NCI-H526 (cell line): ENCODE measurements at regions not wholly inside any gene's neighbourhood (a gene's known extent, or its start where the extent isn't known, plus 50 kb on each side); places are given as distances from the start of the nearest gene placed in this dataset.
A peak's percentile ranks its signal among the peaks of the same experiment; 100 is the strongest.
"Not testable (repeated sequence)": the region's sequence is repeated elsewhere in the genome, so short reads cannot be mapped to it uniquely, and the experiment has no call there.

Source experiments
- DNase-seq, 2 experiments: peaks; one replicate each; lab custom pipeline; 2025; lab: John Stamatoyannopoulos, UW

DNA sequence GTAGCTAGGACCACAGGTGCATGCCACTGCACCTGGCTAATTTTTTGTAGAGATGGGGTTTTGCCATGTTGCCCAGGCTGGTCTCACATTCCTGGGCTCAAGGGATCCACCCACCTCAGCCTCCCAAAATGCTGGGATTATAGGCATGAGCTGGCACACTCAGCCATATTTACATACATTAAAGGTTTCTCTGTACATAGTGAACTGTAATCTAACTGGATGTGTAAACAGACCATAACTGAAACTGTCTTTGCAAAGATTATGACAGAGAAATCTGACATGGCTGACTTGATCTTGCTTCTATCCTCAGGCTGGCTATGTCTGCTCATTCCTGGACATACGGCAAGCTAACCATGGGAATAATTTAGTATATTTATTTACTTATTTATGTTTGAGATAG, 139.2 kb upstream of the XPO1 start:
- DNase-seq: no peak

DNA sequence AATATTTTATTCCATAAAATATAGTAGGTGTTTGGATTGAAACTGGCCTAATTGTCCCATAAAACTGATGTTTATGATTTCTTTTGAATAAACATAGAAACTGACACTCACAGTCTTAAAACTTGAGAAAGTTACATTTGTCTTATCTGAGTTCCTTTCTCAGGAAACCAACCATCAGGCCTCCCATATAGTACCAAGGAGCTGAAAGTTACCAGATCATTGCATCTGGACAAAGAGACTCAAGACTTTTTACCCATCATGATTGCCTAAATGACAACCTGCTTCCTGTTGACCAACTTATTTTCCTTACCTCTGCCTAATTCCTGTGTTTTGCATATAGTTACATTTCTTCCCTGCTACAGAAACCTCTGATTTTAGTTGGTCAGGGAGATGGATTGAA, 137.0 kb upstream of the XPO1 start:
- no peak for DNase-seq

DNA sequence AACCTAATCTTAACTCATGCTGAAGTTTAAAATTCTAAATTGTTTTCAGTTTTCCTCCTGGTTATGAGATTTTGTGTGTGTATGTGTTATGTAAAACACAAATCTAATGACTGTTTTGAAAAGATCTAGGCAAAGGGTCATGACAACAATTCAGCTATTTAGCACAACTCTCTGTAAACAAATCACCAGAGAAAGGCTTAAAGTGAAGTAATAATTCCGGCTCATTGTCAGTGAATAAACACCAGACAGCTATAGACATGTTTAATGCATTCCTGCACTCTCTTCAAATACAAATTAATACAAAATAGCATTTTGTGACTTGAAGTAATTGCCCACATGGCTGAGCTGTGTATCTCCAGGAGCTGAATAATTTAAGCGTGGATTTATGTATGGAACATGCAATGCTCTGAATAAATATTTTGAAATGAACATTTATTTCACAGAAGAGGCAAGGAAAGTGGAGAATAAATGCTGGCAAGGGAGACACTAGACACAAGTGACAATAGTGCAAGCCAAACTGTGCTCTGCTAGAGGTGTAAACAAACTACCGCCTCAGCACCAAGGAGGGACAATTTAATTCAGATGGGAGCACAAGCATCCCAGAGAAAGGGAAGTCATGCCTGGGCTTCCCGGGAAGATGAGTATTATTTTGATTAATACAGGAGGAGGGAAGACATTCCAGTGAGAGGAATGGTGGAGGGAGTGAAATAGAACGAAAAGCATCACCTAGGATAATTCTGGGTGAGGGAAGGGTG, 133.6 kb upstream of the XPO1 start:
- DNase-seq: no peak

DNA sequence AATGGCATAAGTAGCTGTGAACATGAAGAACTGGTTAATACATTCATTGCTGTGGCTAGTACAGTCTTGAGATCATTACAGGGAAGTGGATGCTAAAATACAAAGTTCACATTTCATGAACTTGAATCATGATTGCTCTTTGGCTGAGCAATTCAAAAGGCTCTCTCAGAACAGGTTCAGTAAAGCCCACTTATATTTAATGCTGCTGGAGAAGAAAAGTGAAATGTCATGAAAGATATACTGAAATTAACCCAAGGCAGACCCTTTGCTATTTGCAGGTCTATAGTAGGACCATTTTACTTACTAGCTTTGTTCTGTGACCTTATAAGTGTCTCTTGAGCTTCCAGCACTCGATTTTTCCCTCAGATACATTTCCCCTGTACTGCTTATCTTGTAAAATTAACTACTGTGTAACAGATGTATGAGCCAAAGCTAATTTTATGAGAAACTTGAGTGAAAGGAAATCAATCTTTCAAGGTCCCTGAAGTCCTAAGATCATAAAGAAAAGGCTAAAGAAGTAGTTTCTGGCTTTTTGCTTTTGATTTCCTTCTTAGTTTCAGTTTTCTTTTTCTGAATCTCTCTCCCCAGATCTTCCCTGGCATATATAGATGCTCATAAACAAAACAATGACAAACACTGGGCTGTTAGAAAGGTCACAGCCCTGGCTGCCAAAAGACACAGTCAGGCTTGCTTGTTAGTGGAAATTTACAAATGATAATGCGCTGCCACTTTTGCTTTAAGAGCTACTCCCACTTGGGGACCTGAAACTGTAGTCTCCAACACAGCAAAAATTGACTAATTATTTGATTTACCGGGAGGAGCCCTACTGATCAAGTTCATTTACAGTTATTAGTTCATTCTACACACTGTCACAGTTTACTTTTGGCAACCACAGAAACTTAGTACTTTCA, 132.7 kb upstream of the XPO1 start:
- DNase-seq: no peak

DNA sequence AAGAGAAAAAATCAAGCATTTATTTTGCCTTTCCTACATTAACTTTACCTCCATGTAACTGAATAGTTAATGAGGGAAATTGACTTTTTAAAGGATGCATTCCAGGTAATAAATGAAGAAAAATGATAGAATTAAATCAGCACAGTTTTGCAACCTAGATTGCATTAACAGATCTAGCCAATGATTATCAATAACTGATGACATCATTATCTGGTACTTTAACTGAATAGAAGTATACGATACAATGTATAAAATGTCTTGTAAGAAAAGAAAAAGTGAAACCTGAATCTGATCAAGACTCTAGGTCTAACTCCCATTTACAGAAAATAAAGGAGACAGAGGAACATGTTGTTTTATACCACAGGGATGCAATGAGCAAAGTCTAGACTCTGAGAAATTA, 126.0 kb upstream of the XPO1 start:
- DNase-seq: no peak

DNA sequence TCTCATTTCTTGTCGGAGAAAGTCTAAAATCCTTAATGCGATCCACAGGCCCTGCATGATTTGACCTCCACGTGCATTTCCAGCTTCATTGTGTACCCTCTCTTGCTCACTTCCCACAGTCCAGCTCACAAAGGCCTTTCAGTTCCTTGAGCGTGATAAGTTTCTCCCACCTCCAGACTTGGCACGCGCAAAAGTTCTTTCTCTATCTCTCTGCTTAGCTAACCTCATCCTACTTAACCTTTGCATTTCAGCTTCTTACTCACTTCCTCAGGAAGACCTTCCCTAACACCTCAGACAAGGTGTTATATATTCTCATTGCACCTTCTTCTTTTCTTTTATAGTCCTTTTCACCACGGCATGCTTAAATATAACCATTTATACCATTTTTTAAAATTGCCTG, 124.8 kb upstream of the XPO1 start:
- no peak for DNase-seq

DNA sequence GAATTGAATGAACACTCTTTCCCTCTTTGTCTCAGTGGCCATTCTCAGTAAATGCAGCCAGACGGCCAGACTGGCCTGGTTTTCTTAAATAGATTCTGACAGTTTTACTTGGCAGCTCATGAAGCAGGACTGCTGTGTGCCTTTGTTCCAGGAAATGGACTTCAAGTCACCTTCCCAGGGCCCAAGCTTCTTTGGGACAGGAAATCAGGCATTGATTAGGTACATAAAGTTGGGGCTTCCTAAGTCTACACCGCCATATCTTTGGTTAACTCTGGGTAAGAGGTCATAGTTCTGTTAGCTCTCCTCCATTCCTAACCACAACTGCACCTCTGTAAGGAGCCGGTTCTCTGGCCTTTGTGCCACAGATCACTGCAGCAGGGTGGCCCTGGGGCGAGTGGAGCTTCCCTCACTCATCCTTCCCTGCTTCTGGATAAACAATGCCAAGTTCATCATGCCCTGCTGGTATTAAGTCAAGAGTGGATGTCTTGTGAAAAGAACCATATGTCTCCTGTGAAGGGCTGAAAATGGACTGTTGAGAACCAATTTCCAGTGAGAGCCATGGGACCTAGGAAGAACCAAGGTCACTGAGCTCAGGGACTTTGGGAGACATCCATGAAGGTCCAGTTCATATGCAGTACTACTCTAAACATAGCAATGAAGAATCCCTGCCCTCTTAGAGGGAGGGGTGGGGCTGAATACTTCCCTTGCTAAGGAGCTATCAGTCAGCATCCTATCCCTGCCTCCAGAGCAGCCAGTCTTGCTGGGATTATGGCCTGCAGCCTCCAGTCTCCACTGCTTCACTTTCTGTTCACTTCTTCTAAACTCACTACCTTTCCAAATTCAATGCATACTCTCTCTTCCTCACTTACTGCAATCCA, 122.6 kb upstream of the XPO1 start:
- no peak for DNase-seq

DNA sequence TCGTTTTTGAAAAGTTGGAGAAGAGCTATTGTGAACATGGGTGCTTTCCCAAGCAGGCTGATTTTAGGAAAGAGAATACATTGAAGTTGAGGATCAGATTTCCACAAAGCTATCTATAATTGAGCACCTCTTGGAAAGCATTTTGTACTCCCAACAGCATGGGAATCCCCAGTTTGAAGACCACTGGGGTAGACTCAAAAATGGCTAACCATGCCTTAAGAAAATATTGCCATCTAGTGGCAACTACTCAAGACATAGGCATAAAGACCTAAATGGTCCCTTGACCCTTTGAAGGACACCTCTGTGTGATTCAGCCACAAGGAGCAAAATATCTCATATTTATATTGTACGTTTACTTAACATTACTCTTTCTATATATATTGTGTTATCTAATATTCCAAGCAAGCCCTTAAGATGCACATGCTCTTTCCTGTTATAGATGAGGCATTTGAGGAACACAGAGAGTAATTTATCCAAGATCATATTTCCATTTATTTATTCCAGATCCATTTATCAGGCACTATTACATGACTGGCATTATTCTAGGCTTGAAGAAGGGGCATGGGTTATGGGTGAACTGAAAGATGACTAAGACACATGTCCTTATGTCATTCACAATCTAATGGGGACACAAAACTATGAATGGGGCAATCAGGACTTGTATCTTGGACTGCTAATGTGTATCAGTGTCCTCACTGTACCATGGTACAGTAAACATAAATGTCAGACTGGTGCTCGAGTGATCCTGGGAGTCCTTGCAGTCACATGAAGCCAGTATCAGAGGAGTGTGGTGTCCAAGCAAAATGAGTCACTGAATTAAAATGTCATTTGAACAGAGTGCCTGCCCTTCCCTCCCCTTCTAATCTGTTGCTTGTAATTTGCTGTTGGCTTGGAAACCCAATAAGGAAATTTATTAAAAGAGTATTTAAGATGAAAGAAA, 121.0 kb upstream of the XPO1 start:
- peak in 1 of 2 experiments; percentile 38 for DNase-seq

DNA sequence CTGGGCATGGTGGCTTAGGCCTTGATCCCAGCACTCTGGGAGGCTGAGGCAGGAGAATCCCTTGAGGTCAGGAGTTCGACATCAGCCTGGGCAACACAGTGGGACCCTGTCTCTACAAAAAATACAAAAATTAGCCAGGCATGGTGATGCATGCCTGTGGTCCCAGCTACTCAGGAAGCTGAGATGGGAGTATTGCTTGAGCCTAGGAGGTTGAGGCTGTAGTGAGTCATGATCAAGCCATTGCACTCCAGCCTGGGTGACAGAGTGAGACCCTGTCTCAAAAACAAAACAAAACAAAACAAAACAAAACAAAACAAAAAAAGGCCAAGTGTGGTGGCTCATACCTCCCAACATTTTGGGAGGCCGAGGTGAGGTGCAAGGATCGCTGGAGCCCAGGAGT, 111.8 kb upstream of the XPO1 start:
- not testable (repeated sequence) for DNase-seq

DNA sequence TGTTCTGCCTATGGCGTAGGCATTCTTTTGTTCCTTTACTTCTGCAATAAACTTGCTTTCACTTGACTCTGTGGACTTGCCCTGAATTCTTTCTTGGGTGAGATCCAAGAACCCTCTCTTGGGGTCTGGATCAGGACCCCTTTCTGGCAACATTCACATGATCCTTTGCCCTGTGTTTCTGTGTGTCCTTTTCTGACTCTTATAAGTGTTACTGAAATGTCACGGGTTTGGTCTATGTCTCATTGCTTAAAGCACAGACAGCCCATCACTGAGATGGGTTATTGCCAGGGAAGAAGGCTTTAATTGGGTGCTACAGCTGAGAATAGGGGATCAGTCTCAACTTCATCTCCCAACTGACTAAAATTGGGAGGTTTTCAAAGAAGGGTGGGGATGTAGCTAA, 110.9 kb upstream of the XPO1 start:
- DNase-seq: no peak

DNA sequence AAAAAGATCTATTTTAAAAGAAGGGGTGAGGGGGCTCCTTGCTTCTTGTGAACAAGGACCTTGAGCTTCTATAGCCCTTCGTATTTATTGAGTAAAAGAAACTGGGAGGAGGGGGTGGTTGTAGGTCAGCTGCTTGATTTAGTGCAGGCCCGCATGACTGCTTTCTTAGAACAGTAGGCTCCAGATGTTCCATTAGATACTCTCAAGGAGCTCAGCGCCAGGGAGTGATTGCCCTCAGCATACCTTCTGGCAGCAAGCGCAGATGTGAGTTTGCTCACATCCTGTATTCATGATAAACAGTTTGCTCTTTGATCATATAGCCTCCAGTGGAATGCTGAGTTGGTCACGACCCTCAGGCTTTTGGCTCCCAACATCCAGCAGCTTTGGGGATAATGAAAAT, 108.9 kb upstream of the XPO1 start:
- no peak for DNase-seq

DNA sequence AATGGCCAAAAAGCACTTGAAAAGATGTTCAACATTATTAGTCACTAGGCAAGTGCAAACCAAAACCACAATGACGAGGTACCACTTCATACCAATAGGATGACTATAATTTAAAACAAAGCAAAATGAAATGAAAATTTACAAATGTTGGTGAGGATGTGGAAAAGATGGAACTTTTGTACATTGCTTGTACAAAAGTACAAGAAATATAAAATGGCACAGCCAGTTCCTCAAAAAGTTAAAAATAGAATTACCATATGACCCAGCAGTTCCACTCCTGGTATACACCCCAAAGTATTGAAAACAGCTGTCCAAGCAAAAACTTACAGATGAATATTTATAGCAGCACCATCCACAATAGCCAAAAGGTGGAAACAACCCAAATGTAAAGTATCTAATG, 107.8 kb upstream of the XPO1 start:
- no peak for DNase-seq

DNA sequence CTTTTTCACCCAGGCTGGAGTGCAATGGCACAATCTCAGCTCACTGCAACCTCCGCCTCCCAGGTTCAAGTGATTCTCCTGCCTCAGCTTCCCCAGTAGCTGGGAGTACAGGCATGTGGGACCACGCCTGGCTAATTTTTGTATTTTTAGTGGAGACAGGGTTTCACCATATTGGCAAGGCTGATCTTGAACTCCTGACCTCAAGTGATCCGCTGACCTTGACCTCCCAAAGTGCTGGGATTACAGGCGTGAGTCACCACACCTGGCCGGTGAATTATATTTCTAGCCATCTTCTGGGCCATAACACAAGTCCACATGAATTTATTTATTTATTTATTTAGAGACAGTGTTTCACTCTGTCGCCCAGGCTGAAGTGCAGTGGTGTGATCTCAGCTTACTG, 105.0 kb upstream of the XPO1 start:
- not testable (repeated sequence) for DNase-seq

DNA sequence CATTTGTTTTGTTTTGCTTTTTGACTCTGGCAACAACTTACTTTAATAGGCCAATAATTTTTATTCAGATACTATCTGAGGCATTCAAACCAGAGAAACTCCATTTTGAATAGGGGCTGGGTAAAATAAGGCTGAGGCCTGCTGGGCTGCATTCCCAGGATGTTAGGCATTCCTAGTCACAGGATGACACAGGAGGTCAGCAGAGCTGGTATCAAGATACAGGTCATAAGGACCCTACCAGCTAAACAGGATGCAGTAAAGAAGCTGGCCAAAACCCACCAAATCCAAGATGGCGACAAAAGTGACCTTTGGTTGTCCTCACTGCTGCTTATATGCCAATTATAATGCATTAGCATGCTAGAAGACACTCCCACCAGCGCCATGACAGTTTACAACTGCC, 102.2 kb upstream of the XPO1 start:
- DNase-seq: no peak

DNA sequence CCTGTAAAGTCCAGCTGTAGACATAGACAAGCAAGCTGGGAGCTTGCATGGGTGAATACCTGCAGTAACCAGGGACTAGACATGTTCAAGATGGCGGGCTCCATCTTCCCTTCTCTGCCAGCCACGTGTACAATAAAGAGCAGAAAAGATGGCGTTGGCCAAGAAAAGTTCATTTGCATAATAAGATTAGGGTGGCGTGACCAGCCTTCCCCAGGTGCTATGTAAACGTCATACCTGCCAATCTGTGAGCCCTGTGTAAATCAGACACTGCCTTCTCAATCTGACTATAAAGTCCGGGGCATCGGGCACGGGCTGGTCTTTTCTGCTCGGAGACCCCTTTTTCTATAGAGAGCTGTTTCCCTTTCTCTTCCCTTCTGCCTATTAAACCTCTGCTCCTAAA, 101.6 kb upstream of the XPO1 start:
- DNase-seq: peak in 1 of 2 experiments; percentile 28

DNA sequence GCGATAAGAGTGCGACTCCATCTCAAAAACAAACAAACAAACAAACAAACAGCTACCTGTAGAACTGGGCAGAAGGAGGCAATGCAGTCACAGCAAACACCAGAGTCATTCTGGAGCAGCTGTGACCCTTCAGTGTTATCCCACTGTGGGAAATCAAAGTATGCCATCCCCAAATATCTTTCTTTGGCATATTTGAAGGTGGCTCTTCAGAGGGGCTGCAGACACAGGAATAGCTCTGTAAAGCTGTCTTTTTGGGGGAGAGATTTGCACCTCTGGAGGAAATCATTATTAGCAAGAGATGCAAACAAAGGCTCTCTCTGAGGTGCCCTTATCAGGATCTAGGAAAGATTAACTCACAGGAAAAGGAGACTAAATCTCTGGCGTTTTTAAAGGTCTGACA, 98.5 kb upstream of the XPO1 start:
- no peak for DNase-seq

DNA sequence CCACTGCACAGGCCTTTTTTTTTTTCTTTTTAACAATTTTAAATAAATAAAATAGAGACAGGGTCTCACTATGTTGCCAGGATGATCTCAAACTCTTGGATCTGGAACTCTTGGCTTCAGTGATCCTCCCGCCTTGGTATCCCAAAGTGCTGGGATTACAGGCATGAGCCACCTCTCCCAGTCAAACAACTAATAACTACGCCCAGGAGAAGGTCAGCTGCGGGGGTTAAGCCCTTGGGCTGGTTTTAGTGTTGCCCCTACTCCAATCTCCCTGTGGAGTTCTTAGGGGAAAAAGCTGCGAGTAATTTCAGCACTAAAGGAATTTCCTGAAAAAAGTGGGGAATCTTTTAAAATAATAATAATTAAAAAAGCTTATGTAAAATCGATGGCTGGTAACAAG, 96.4 kb upstream of the XPO1 start:
- no peak for DNase-seq

DNA sequence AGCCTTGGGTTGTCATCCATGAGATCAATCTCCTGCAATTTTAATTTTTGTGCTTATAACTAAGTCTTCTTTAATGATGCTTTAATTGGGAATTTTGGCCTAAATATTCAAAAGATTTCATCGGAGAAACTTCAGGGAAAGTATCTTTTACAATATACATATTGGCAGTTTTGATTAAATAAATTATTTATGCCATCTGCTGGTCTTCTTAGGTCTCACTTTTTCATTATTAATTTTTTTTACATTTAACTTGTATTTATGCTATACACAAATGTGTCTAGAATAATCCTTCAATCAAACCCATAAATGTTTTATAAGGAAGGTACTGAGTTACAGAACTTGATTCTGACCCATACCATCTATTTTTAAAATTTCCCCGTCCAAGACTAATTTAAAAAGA, 95.1 kb upstream of the XPO1 start:
- DNase-seq: no peak

DNA sequence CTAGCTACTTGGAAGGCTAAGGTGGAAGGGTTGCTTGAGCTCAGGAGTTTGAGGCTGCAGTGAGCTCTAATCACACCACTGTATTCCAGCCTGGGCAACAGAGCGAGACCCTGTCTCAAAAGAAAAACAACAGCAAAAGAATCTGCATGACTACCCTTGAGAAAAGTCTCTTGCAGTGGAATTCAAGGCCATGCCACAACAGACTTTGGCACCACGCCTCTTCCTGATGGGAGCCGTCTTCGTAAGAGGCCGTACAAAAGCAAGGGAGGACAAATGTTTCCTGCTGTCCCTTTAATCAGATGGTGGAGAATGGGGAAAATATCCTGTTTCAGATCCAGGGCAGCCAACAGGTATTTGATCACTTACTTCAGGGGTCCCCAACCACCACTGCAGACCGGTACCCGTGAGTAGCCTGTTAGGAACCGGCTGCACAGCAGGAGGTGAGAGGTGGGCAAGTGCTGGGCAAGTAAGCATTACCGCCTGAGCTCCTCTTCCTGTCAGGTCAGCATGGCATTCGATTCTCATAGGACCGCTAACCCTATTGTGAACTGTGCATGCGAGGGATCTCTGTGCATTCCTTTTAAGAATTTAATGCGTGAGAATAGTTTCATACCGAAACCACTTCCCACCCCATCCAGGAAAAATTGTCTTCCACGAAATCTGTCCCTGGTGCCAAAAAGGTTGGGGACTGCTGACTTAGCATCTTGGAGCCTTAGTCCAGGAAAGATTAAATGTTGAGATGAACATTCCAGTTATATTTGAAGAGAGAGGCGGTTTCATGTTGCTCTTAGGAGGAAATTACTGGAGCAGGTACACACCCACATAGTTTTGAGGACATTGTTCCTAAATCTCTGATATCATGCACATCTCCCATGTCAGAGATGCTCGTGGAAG, 94.4 kb upstream of the XPO1 start:
- DNase-seq: no peak

DNA sequence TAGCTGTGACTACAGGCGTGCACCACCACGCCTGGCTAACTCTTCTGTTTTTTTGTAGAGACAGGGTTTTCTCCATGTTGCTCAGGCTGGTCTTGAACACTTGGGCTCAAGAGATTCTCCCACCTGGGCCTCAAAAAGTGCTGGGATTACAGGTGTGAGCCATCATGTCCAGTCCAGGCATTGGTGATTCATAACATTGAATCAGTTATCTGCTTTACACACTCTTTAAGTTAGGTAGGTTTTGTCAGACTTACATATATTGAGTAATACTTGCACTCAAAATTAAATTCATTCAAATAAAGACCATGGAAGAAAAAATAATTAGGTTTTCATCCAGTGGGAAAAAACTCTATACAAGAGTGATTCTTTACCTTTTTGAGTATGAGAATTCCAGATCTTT, 93.2 kb upstream of the XPO1 start:
- no peak for DNase-seq
